Fibroblast of upper back skin (primary cell): ENCODE measurements at regions not wholly inside any gene's neighbourhood (a gene's known extent, or its start where the extent isn't known, plus 50 kb on each side); places are given as distances from the start of the nearest gene placed in this dataset.

Source experiments
- DNase-seq: peaks from one replicate; pipeline ENCODE4 v3.0.0-alpha.2; 2013

DNA sequence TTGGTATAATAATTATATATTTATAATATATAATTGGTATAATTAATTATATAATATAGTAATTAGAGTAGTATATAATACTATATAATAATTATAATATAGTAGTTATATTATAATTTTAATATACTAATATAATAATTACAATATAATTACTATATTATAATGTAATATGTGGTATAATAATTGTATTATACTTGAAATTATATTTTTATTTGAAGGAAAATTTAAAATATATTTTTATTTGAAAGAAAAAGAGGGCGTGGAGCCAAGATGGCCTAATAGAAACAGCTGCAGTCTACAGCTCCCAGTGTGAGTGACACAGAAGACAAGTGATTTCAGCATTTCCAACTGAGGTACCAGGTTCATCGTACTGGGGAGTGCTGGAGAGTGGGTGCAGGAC is 365.9 kb downstream of the MMUT start:
- no peak for DNase-seq

GRCh38 chr6:49088631-49089030 is 374.4 kb downstream of the MMUT start:
- DNase-seq: no peak

DNA sequence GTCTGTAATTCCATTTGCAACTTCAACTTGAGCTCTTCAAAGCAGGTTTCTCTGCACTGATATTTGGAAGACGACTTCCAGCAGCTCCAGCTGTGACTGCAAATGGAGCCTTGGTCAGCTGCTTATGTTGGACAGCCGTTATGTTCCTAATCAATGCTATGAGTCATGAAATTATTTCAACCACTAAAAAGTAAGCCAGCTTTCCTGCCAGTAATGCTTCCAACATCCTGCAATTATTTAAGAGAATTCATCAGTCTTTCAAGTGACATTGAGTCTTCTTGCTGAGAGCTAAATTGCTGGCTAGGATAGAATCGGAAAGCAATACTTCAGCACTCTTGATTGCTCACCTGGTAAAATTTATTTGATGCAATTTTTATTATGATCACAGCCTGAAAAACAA is 375.7 kb downstream of the MMUT start:
- DNase-seq: no peak

DNA sequence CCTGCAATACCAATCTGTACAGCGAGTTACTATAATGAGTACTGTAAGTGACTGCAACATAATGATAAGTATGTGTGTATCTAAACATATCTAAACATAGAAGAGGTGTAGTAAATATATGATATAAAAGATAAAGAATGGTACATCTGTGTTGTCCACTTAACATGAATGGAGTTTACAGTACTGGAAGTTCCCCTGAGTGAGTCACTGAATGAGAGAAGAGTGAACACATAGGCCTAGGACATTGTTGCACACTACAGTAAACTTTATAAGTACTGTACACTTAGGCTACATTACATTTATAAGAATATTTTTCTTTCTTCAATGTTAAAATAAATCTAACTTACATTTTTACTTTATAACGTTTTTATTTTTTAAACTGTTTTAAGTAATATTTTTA is 380.4 kb downstream of the MMUT start:
- no peak for DNase-seq

- DNase-seq: no peak
Observed at GRCh38 chr6:49072885-49073620, 390.0 kb downstream of the MMUT start.

GRCh38 chr6:49072146-49072545 is 390.9 kb downstream of the MMUT start:
- no peak for DNase-seq

- DNase-seq: no peak
Observed at GRCh38 chr6:49070411-49070810, 392.6 kb downstream of the MMUT start.

DNA sequence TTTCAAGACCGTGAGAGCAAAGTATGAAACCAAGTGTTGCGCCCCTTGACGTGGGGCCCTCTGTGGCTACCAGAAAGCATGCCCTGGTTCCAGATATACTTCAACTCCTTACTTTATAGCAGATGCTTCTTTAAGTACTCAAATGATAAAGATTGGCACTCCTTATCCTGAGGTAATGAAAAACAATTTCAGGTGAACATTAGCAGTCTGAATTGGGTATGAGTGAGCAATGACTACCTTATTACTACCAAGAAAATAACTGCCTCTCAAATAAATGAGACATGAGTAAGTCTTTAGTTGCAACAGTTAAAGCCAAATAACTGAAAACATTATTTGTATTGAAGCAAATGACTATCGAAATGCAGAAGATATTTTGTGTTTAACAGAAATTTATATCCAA is 408.7 kb downstream of the MMUT start:
- DNase-seq: no peak

GRCh38 chr6:49052901-49053300 is 410.2 kb downstream of the MMUT start:
- DNase-seq: no peak

GRCh38 chr6:49051281-49051680 is 411.8 kb downstream of the MMUT start:
- DNase-seq: no peak

DNA sequence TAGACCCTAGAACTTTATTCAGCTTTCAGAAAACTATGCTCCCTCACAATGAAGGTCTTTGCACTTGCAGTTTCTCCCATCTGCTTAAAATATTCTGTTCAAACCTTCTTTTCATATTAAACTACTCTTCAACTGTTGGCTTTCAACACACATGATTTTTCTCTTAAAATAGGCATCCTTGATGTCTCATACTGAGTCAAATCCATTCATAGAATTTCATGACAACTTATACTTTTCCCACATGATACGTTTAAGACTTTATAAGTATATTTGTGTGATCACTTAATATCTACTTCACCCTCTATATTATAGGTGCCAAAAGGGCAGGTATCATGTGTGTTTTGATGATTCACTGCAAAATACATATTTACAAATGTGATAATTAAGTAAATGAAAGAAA is 412.5 kb downstream of the MMUT start:
- no peak for DNase-seq

- DNase-seq: no peak
Observed at GRCh38 chr6:49038294-49038822, 424.7 kb downstream of the MMUT start.

GRCh38 chr6:49030251-49031020 is 432.6 kb downstream of the MMUT start:
- no peak for DNase-seq

DNA sequence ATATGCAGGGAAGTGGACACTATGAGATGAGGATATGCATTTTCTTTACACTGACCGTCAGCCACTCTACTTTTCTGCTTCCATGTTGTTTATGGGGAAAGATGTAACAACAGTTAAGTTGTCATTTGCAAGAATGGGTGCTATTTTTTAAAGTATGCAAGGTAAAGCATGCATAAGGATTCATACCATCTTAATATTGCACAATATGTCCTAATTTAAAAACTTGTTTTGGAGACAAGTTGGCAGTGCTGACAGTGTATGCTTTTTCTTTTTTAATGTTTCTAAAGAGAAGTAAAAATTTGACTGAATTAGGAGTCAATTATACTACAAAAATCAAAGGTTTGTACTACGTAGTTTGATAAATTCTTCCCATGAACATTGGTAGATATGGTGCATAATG is 435.4 kb downstream of the MMUT start:
- no peak for DNase-seq

- no peak for DNase-seq
Observed at GRCh38 chr6:49025273-49026240, 437.5 kb downstream of the MMUT start.

- DNase-seq: no peak
Observed at GRCh38 chr6:49004801-49005200, 458.3 kb downstream of the MMUT start.

DNA sequence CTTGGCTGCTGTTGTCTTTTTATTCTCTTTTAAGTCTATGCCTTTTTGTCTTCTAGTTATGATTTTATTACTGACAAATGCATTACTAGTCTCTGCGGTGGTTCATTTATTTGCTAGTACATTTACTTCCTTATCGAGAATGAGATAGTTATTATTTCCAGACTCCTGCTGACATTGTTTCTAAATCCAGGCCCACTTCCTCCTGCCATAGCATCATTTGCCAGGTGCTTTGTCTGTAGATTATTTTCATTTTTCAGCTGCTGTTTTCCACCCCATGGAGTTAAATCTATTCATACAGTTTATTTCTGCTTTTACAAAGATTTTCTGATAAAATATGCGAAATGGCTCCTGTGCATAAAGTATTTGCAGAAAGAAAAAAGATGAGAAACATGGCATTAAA is 459.7 kb downstream of the MMUT start:
- no peak for DNase-seq

- peak; percentile 23 for DNase-seq
Observed at GRCh38 chr6:49001856-49002541, 461.1 kb downstream of the MMUT start.

DNA sequence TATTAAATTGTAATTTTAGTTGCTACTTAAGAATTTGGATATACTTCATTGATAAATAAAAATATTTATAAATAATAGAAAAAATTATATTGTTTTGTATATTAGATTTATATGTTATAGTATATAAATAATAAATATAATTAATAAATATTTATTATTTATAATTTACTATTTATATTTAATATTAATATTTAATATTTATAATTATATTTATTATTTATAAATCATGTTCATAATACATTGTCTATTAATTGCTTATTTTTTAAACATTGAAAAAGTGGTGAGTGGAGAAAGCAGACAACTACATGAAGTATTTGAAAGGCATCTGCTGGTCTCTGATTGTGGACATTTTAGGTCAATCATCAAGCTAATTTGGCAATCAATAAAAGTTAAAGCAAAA is 464.5 kb downstream of the MMUT start:
- no peak for DNase-seq

GRCh38 chr6:48996461-48997119 is 466.5 kb downstream of the MMUT start:
- no peak for DNase-seq

DNA sequence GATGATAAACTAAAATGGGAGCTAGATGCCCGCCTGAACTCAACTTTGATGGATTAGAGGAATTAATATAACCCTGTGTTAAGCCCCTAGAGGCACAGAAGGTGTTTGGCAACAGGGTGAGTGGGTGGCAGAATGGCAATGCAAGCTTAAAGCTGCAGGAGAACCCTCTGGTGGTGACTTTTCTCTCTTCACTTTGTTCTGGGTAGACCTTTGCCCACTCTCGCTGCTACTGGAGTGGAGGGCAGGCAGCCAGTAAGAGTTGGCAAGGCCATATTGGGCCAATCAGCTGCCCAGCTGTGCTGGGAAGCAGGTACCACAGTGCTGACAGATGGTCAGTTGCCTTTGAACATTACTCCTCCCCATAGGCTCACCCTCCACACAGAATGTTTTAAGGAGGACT is 468.2 kb downstream of the MMUT start:
- DNase-seq: no peak

- DNase-seq: no peak
Observed at GRCh38 chr6:48990739-48991138, 472.3 kb downstream of the MMUT start.
